ENCODE measurements at regions not wholly inside any gene's neighbourhood (a gene's known extent, or its start where the extent isn't known, plus 50 kb on each side); places are given as distances from the start of the nearest gene placed in this dataset.

DNA sequence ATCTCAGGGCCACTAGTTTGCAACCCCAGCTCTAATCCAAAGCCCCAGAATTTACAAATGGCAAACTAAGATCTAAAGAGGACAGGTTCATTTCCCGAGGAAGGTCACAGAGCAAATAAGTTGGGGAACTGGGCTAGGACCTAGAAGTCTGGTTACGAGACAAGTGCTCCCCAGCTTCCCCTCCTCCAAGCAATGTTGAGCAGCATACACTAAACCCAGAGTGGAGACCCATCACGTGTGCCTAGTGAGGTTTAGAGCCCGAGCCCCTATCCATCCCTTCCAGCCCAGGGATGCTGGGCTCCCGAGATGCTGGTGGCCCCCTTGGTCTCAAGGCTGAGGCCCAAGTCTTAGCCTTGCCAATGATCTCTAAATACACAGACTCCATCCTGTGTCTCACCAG, 209.5 kb upstream of the ZMIZ1 start:
- TF ChIP-seq, protein P1, sequence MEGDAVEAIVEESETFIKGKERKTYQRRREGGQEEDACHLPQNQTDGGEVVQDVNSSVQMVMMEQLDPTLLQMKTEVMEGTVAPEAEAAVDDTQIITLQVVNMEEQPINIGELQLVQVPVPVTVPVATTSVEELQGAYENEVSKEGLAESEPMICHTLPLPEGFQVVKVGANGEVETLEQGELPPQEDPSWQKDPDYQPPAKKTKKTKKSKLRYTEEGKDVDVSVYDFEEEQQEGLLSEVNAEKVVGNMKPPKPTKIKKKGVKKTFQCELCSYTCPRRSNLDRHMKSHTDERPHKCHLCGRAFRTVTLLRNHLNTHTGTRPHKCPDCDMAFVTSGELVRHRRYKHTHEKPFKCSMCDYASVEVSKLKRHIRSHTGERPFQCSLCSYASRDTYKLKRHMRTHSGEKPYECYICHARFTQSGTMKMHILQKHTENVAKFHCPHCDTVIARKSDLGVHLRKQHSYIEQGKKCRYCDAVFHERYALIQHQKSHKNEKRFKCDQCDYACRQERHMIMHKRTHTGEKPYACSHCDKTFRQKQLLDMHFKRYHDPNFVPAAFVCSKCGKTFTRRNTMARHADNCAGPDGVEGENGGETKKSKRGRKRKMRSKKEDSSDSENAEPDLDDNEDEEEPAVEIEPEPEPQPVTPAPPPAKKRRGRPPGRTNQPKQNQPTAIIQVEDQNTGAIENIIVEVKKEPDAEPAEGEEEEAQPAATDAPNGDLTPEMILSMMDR (IDR thresholded peaks at IDR 0.05; ENCODE audit: low read length), result no peak
- no peak for TF ChIP-seq EZH2 (IDR thresholded peaks at IDR 0.05; ENCODE audit: borderline replicate concordance, low read length)
